ENCODE measurements at regions not wholly inside any gene's neighbourhood (a gene's known extent, or its start where the extent isn't known, plus 50 kb on each side); places are given as distances from the start of the nearest gene placed in this dataset.

DNA sequence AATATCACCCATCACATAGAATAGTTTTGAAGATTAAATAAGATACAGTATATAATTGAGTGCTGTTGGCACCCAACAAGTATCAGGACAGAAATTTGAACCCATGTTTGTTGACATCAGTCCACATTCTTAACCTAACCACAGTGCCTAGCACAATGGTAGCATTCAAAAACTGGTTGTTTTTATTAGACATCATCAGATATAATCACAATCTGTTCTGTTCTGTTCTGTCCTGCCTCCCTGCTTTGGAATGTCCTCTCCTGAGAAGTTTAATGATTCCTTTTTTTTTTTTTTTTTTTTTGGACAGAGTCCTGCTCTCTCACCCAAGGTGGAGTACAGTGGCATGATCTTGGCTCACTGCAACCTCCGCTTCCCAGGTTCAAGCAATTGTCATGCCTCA is 476.6 kb downstream of the RMST start:
- no peak overlapping the region for H3K4me2 ChIP-seq (replicated peaks; ENCODE audit: low read depth, low read length, poor library complexity, severe bottlenecking)
- Mint-ChIP-seq H3K4me1 (no peaks in the 10 kb centered on the region), H3K27me3 (no peaks in the 10 kb centered on the region), H3K9me3 (ENCODE audit: insufficient read depth) (peaks cover 4% of the 10 kb centered on the region), H3K4me3 (no peak overlapping the region), H3K27ac (no peak overlapping the region)
- no peaks in the 10 kb centered on the region for H3K36me3 ChIP-seq (replicated peaks in 1 of 2; ENCODE audit: control extremely low read depth in 1 of 2, control insufficient read depth in 1 of 2, extremely low read depth in 1 of 2, insufficient read depth in 2 of 2, low read length in 1 of 2)
- DNase-seq: no peak
- ChIA-PET POLR2A (no interaction called here), CTCF (no interaction called here)
- intact Hi-C loops (cut with micrococcal nuclease): no loop called here
- H3K27ac ChIP-seq (ENCODE audit: low read length in 2 of 2): no peak overlapping the region
- H3K9ac ChIP-seq (ENCODE audit: low read length): no peak overlapping the region
- H3K4me3 ChIP-seq (ENCODE audit: control extremely low read depth in 1 of 5, extremely low read depth in 1 of 5, insufficient read depth in 1 of 5, low read depth in 2 of 5, low read length in 4 of 5): no peak overlapping the region
- H4K20me1 ChIP-seq (ENCODE audit: control insufficient read depth, insufficient read depth, low read length, poor library complexity, severe bottlenecking): no peaks in the 10 kb centered on the region
- H2AFZ ChIP-seq (ENCODE audit: insufficient read depth, low read depth, low read length, poor library complexity, severe bottlenecking): no peak overlapping the region
- H3K4me1 ChIP-seq (ENCODE audit: control insufficient read depth in 2 of 2, insufficient read depth in 2 of 2, low read length in 2 of 2): no peaks in the 10 kb centered on the region
- ATAC-seq (ENCODE audit: low read depth): no peak
- H3K79me2 ChIP-seq (ENCODE audit: control insufficient read depth, insufficient read depth, low read length): no peaks in the 10 kb centered on the region
- no peaks in the 10 kb centered on the region for H3K9me3 ChIP-seq (ENCODE audit: control extremely low read depth in 1 of 3, control insufficient read depth in 2 of 3, insufficient read depth in 1 of 3, low read length in 2 of 3)
- 100% methylated on average over 1 of the region's 1 CpG for WGBS (ENCODE audit: insufficient coverage)
- TF ChIP-seq EZH2 (IDR thresholded peaks at IDR 0.05; ENCODE audit: borderline replicate concordance, insufficient read depth, low read depth, low read length, poor library complexity, severe bottlenecking): no peak
- TF ChIP-seq, protein P1, sequence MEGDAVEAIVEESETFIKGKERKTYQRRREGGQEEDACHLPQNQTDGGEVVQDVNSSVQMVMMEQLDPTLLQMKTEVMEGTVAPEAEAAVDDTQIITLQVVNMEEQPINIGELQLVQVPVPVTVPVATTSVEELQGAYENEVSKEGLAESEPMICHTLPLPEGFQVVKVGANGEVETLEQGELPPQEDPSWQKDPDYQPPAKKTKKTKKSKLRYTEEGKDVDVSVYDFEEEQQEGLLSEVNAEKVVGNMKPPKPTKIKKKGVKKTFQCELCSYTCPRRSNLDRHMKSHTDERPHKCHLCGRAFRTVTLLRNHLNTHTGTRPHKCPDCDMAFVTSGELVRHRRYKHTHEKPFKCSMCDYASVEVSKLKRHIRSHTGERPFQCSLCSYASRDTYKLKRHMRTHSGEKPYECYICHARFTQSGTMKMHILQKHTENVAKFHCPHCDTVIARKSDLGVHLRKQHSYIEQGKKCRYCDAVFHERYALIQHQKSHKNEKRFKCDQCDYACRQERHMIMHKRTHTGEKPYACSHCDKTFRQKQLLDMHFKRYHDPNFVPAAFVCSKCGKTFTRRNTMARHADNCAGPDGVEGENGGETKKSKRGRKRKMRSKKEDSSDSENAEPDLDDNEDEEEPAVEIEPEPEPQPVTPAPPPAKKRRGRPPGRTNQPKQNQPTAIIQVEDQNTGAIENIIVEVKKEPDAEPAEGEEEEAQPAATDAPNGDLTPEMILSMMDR (IDR thresholded peaks at IDR 0.05): no peak
- H3K27me3 ChIP-seq (replicated peaks in 1 of 4; ENCODE audit: control extremely low read depth in 1 of 4, control insufficient read depth in 3 of 4, insufficient read depth in 4 of 4, low read length in 3 of 4): no peaks in the 10 kb centered on the region

- H3K27me3 Mint-ChIP-seq: no peaks in the 10 kb centered on the region
- no peaks in the 10 kb centered on the region for H3K4me1 Mint-ChIP-seq
- CTCF ChIA-PET: no interaction called here
- no CpG with 5 or more reads among the region's 1 CpG for WGBS (ENCODE audit: insufficient coverage)
- H3K9ac ChIP-seq (ENCODE audit: low read length): no peak overlapping the region
- ATAC-seq (ENCODE audit: low read depth): no peak
- no peak overlapping the region for H3K4me2 ChIP-seq (replicated peaks; ENCODE audit: low read depth, low read length, poor library complexity, severe bottlenecking)
- no peak overlapping the region for H3K27ac ChIP-seq (ENCODE audit: low read length in 2 of 2)
- no peak overlapping the region for H2AFZ ChIP-seq (ENCODE audit: insufficient read depth, low read depth, low read length, poor library complexity, severe bottlenecking)
- peaks cover 2% of the 10 kb centered on the region for H3K9me3 Mint-ChIP-seq (ENCODE audit: insufficient read depth)
- H3K27me3 ChIP-seq (replicated peaks in 1 of 4; ENCODE audit: control extremely low read depth in 1 of 4, control insufficient read depth in 3 of 4, insufficient read depth in 4 of 4, low read length in 3 of 4): no peaks in the 10 kb centered on the region
- H3K4me3 Mint-ChIP-seq: no peak overlapping the region
- no peak overlapping the region for H3K27ac Mint-ChIP-seq
- H4K20me1 ChIP-seq (ENCODE audit: control insufficient read depth, insufficient read depth, low read length, poor library complexity, severe bottlenecking): no peaks in the 10 kb centered on the region
- H3K79me2 ChIP-seq (ENCODE audit: control insufficient read depth, insufficient read depth, low read length): no peaks in the 10 kb centered on the region
- H3K36me3 ChIP-seq (replicated peaks in 1 of 2; ENCODE audit: control extremely low read depth in 1 of 2, control insufficient read depth in 1 of 2, extremely low read depth in 1 of 2, insufficient read depth in 2 of 2, low read length in 1 of 2): no peaks in the 10 kb centered on the region
- no peaks in the 10 kb centered on the region for H3K9me3 ChIP-seq (ENCODE audit: control extremely low read depth in 1 of 3, control insufficient read depth in 2 of 3, insufficient read depth in 1 of 3, low read length in 2 of 3)
- POLR2A ChIA-PET: no interaction called here
- H3K4me1 ChIP-seq (ENCODE audit: control insufficient read depth in 2 of 2, insufficient read depth in 2 of 2, low read length in 2 of 2): no peaks in the 10 kb centered on the region
- H3K4me3 ChIP-seq (ENCODE audit: control extremely low read depth in 1 of 5, extremely low read depth in 1 of 5, insufficient read depth in 1 of 5, low read depth in 2 of 5, low read length in 4 of 5): no peak overlapping the region
- DNase-seq: no peak
- intact Hi-C loops (cut with micrococcal nuclease): no loop called here
- no peak for TF ChIP-seq EZH2 (IDR thresholded peaks at IDR 0.05; ENCODE audit: borderline replicate concordance, insufficient read depth, low read depth, low read length, poor library complexity, severe bottlenecking)
- TF ChIP-seq, protein P1 (IDR thresholded peaks at IDR 0.05): no peak
Measured at GRCh38 chr12:97940105-97940504, 477.5 kb downstream of the RMST start.
